MCF 10A (cell line): ENCODE measurements at regions not wholly inside any gene's neighbourhood (a gene's known extent, or its start where the extent isn't known, plus 50 kb on each side); places are given as distances from the start of the nearest gene placed in this dataset.

Experiments used
- BruUV-seq: library from RNA; stranded (reverse); fragments of 400-500 nt; replicated peaks from 2 replicates; lab custom pipeline; 2021; lab: Mats Ljungman, UMichigan
- CTCF ChIA-PET: fragments of 300-600 bp; sonication (Branson Sonifier 250); formaldehyde crosslinking; extraction: SDS; loops from one replicate; lab custom pipeline; 2021; ENCODE audit warnings: antibody characterized with exemption, inconsistent platforms; lab: Yijun Ruan, JAX
- POLR2A ChIA-PET: fragments of 300-600, 350-650 bp; sonication (Branson Sonifier 250); formaldehyde crosslinking; extraction: SDS; loops from one replicate; lab custom pipeline; 2020; ENCODE audit warnings: antibody characterized with exemption, inconsistent platforms; lab: Yijun Ruan, JAX
- DNase-seq: peaks from one replicate; pipeline ENCODE4 v3.0.0-alpha.2; 2018; ENCODE audit not compliant: unreplicated experiment
- H3K27ac Mint-ChIP-seq: one replicate; pipeline ENCODE4 v1.8.0; 2022; ENCODE audit warnings: mild to moderate bottlenecking, low read depth, mixed read lengths; ENCODE audit not compliant: unreplicated experiment
- H3K27me3 Mint-ChIP-seq: one replicate; pipeline ENCODE4 v1.8.0; 2022; ENCODE audit warnings: mixed read lengths; ENCODE audit not compliant: insufficient read depth, unreplicated experiment
- H3K36me3 Mint-ChIP-seq: one replicate; pipeline ENCODE4 v1.8.0; 2022; ENCODE audit warnings: mild to moderate bottlenecking, moderate library complexity, mixed read lengths; ENCODE audit not compliant: insufficient read depth, unreplicated experiment
- H3K4me1 Mint-ChIP-seq: one replicate; pipeline ENCODE4 v1.8.0; 2022; ENCODE audit warnings: mixed read lengths; ENCODE audit not compliant: insufficient read depth, unreplicated experiment
- H3K4me3 Mint-ChIP-seq: one replicate; pipeline ENCODE4 v1.8.0; 2022; ENCODE audit warnings: mild to moderate bottlenecking, moderate library complexity, mixed read lengths; ENCODE audit not compliant: unreplicated experiment
- H3K9me3 Mint-ChIP-seq: one replicate; pipeline ENCODE4 v1.8.0; 2022; ENCODE audit warnings: mixed read lengths; ENCODE audit not compliant: unreplicated experiment
- CTCF ChIP-seq: fragments of 200-600 bp; IDR thresholded peaks from one replicate; pipeline ENCODE4 v1.8.0; 2022; ENCODE audit warnings: antibody characterized with exemption, mild to moderate bottlenecking; ENCODE audit not compliant: unreplicated experiment
- intact Hi-C: fragments of 100-400 bp; cut with micrococcal nuclease; formaldehyde crosslinking; loops from 2 replicates; pipeline ENCODE4 v1.14.1; 2022

- ChIA-PET CTCF (interaction anchor here (0.6 kb wide), 1 partner anchor 55 kb away, joined by 4 read pairs; no protein-coding TSS in a partner anchor), POLR2A (no interaction called here)
- Mint-ChIP-seq H3K9me3 (no peaks in the 10 kb centered on the region), H3K27ac (no peak overlapping the region), H3K27me3 (peaks cover 28% of the 10 kb centered on the region), H3K4me3 (no peak overlapping the region), H3K36me3 (no peaks in the 10 kb centered on the region), H3K4me1 (no peaks in the 10 kb centered on the region)
- intact Hi-C loops, result no loop called here
- DNase-seq, result no peak
- no TSS peak for BruUV-seq
- TF ChIP-seq CTCF, result no peak
Observed at GRCh38 chr3:95289295-95289694, 1226.4 kb downstream of the NSUN3 start.

GRCh38 chr3:95297581-95297980 is 1234.7 kb downstream of the NSUN3 start:
- Mint-ChIP-seq H3K4me1 (no peaks in the 10 kb centered on the region), H3K4me3 (no peak overlapping the region), H3K27ac (no peak overlapping the region), H3K36me3 (no peaks in the 10 kb centered on the region), H3K9me3 (no peaks in the 10 kb centered on the region), H3K27me3 (peaks cover 49% of the 10 kb centered on the region)
- TF ChIP-seq CTCF, result no peak
- ChIA-PET POLR2A (no interaction called here), CTCF (no interaction called here)
- no peak for DNase-seq
- intact Hi-C loops, result no loop called here
- no TSS peak for BruUV-seq

- Mint-ChIP-seq H3K36me3 (no peaks in the 10 kb centered on the region), H3K4me3 (no peak overlapping the region), H3K4me1 (no peaks in the 10 kb centered on the region), H3K27ac (no peak overlapping the region), H3K27me3 (peaks cover 83% of the 10 kb centered on the region), H3K9me3 (no peaks in the 10 kb centered on the region)
- no TSS peak for BruUV-seq
- no peak for TF ChIP-seq CTCF
- no peak for DNase-seq
- ChIA-PET CTCF (interaction anchor here (0.6 kb wide), 1 partner anchor 908 kb away, joined by 3 read pairs; no protein-coding TSS in a partner anchor), POLR2A (no interaction called here)
- intact Hi-C loops, result no loop called here
Observed at GRCh38 chr3:95302044-95302443, 1239.2 kb downstream of the NSUN3 start.

GRCh38 chr3:95310560-95310959 is 1247.7 kb downstream of the NSUN3 start:
- intact Hi-C loops, result no loop called here
- TF ChIP-seq CTCF, result no peak
- H3K36me3 Mint-ChIP-seq, result no peaks in the 10 kb centered on the region
- no peaks in the 10 kb centered on the region for H3K9me3 Mint-ChIP-seq
- BruUV-seq, result no TSS peak
- no peak overlapping the region for H3K27ac Mint-ChIP-seq
- ChIA-PET CTCF (no interaction called here), POLR2A (no interaction called here)
- no peak for DNase-seq
- H3K27me3 Mint-ChIP-seq, result peaks cover 62% of the 10 kb centered on the region
- no peak overlapping the region for H3K4me3 Mint-ChIP-seq
- H3K4me1 Mint-ChIP-seq, result no peaks in the 10 kb centered on the region
